SK-N-SH (cell line): ENCODE measurements at regions not wholly inside any gene's neighbourhood (a gene's known extent, or its start where the extent isn't known, plus 50 kb on each side); places are given as distances from the start of the nearest gene placed in this dataset.

Experiments
- CTCF ChIA-PET: fragments of 300-600, 350-600 bp; formaldehyde crosslinking; extraction: SDS; loops from one replicate; lab custom pipeline; 2021; lab: Yijun Ruan, JAX
- POLR2A ChIA-PET: fragments of 350-600 bp; sonication (Branson Sonifier 250); formaldehyde crosslinking; extraction: SDS; loops from one replicate; lab custom pipeline; 2020; ENCODE audit warnings: antibody characterized with exemption, inconsistent platforms; lab: Yijun Ruan, JAX
- DNase-seq: peaks from one replicate; pipeline ENCODE4 v3.0.0; 2012
- H2AFZ ChIP-seq: fragments of 200-600 bp; sonication (generic); 2 replicates; pipeline ENCODE4 v1.8.1; 2016; ENCODE audit warnings: antibody characterized with exemption, mild to moderate bottlenecking, low read depth
- H3F3A ChIP-seq: fragments of 200-600 bp; sonication (generic); replicated peaks from 2 replicates; pipeline ENCODE3; 2016; ENCODE audit warnings: antibody characterized with exemption, mild to moderate bottlenecking; ENCODE audit not compliant: insufficient read depth
- H3K27ac ChIP-seq, 2 experiments: fragments of 200-500 bp in 1 of 2; fragments of 200-600 bp in 1 of 2; sonication (Bioruptor generic) in 1 of 2; sonication (generic), shearing (Covaris generic) in 1 of 2; 2 replicates each; pipeline versions ENCODE4 v1.5.1 to v1.6.1; 2014 to 2016; ENCODE audit warnings: low read depth in 2 of 2, inconsistent platforms in 1 of 2, low read length in 1 of 2, mild to moderate bottlenecking in 1 of 2, mixed read lengths in 1 of 2
- H3K27me3 ChIP-seq: fragments of 200-600 bp; sonication (generic), shearing (Covaris generic); 2 replicates; pipeline ENCODE4 v1.6.1; 2016; ENCODE audit warnings: mixed run types; ENCODE audit not compliant: insufficient read depth
- H3K36me3 ChIP-seq, 2 experiments: fragments of 200-500 bp in 1 of 2; fragments of 200-600 bp in 1 of 2; sonication (Bioruptor generic) in 1 of 2; sonication (generic) in 1 of 2; replicated peaks in 1 of 2; 2 replicates each; pipeline versions ENCODE3 to v1.5.1; 2014 to 2016; ENCODE audit warnings: low read length in 1 of 2, mild to moderate bottlenecking in 1 of 2; ENCODE audit not compliant: insufficient read depth in 2 of 2, control insufficient read depth in 1 of 2
- H3K4me1 ChIP-seq, 2 experiments: fragments of 200-500 bp in 1 of 2; fragments of 200-600 bp in 1 of 2; sonication (Bioruptor generic) in 1 of 2; sonication (generic), shearing (Covaris generic) in 1 of 2; 2 replicates each; pipeline versions ENCODE4 v1.5.1 to v1.6.1; 2014 to 2016; ENCODE audit warnings: low read depth in 1 of 2, low read length in 1 of 2, mixed run types in 1 of 2; ENCODE audit not compliant: insufficient read depth in 2 of 2, control insufficient read depth in 1 of 2
- H3K4me2 ChIP-seq: fragments of 200-600 bp; sonication (generic), shearing (Covaris generic); 2 replicates; pipeline ENCODE4 v1.6.1; 2017; ENCODE audit warnings: mixed run types
- H3K4me3 ChIP-seq, 2 experiments: fragments of 200-500 bp in 1 of 2; fragments of 200-600 bp in 1 of 2; sonication (Bioruptor generic) in 1 of 2; sonication (generic), shearing (Covaris generic) in 1 of 2; 2 replicates each; pipeline versions ENCODE4 v1.5.1 to v1.8.1; 2014 to 2016; ENCODE audit warnings: low read depth in 2 of 2, inconsistent platforms in 1 of 2, low read length in 1 of 2, mild to moderate bottlenecking in 1 of 2, mixed read lengths in 1 of 2, moderate library complexity in 1 of 2
- H3K79me2 ChIP-seq: fragments of 200-600 bp; sonication (generic); 2 replicates; pipeline ENCODE4 v1.8.1; 2017; ENCODE audit warnings: mild to moderate bottlenecking; ENCODE audit not compliant: insufficient read depth
- H3K9ac ChIP-seq: fragments of 200-600 bp; sonication (generic); 2 replicates; pipeline ENCODE4 v1.6.1; 2017; ENCODE audit warnings: mixed run types
- H3K9me2 ChIP-seq: fragments of 200-600 bp; sonication (generic); 2 replicates; pipeline ENCODE4 v1.6.1; 2017; ENCODE audit warnings: mixed run types
- H3K9me3 ChIP-seq: fragments of 200-600 bp; sonication (generic); 2 replicates; pipeline ENCODE4 v1.6.1; 2017; ENCODE audit warnings: mixed run types, mild to moderate bottlenecking, moderate library complexity
- H4K20me1 ChIP-seq: fragments of 200-600 bp; sonication (generic); 2 replicates; pipeline ENCODE4 v1.6.1; 2017; ENCODE audit warnings: mild to moderate bottlenecking, mixed run types; ENCODE audit not compliant: insufficient read depth
- ELF1 ChIP-seq: IDR thresholded peaks from 2 replicates; pipeline ENCODE4 v1.4.0; 2012
- EP300 ChIP-seq, 2 experiments: IDR thresholded peaks; 2 replicates each; pipeline versions ENCODE4 v1.4.0 to v1.6.1; 2012; ENCODE audit warnings: borderline replicate concordance in 1 of 2, low read depth in 1 of 2, low read length in 1 of 2
- EZH2phosphoT487 ChIP-seq: fragments of 200-600 bp; sonication (generic); IDR thresholded peaks from 2 replicates; pipeline ENCODE4 v1.6.1; 2017; ENCODE audit warnings: low read depth, mixed run types, mild to moderate bottlenecking, antibody characterized with exemption, moderate library complexity, borderline replicate concordance
- FOSL2 ChIP-seq: IDR thresholded peaks from 2 replicates; pipeline ENCODE4 v1.4.0; 2012; ENCODE audit warnings: low read depth, mild to moderate bottlenecking, moderate library complexity, borderline replicate concordance
- GABPA ChIP-seq: IDR thresholded peaks from 2 replicates; pipeline ENCODE4 v1.4.0; 2012; ENCODE audit warnings: low read depth, mild to moderate bottlenecking
- MEF2A ChIP-seq: IDR thresholded peaks from 2 replicates; pipeline ENCODE4 v1.4.0; 2012; ENCODE audit warnings: low read depth, borderline replicate concordance
- NRF1 ChIP-seq: IDR thresholded peaks from 2 replicates; pipeline ENCODE4 v1.6.1; 2012; ENCODE audit warnings: low read depth, mild to moderate bottlenecking, low read length
- POLR2AphosphoS5 ChIP-seq: IDR thresholded peaks from 2 replicates; pipeline ENCODE4 v1.6.1; 2012; ENCODE audit warnings: low read depth, low read length
- RAD21 ChIP-seq: IDR thresholded peaks from 2 replicates; pipeline ENCODE4 v1.6.1; 2012; ENCODE audit warnings: mild to moderate bottlenecking, low read length
- RCOR1 ChIP-seq: fragments of 150-350 bp; IDR thresholded peaks from 2 replicates; pipeline ENCODE4 v1.6.1; 2017; ENCODE audit warnings: antibody characterized with exemption, low read length
- SIN3A ChIP-seq: IDR thresholded peaks from 2 replicates; pipeline ENCODE4 v1.6.1; 2012; ENCODE audit warnings: low read depth, mild to moderate bottlenecking, low read length, moderate library complexity, borderline replicate concordance
- SMC3 ChIP-seq: IDR thresholded peaks from 2 replicates; pipeline ENCODE4 v1.6.1; 2012; ENCODE audit warnings: low read depth, low read length, improper control_type of control experiment
- TEAD4 ChIP-seq: IDR thresholded peaks from 2 replicates; pipeline ENCODE4 v1.4.0; 2012; ENCODE audit warnings: mild to moderate bottlenecking, borderline replicate concordance; ENCODE audit not compliant: insufficient read depth
- YY1 ChIP-seq: IDR thresholded peaks from 2 replicates; pipeline ENCODE4 v1.4.0; 2012; ENCODE audit warnings: low read depth, mild to moderate bottlenecking
- WGBS: methylation state at CpG from one replicate; pipeline ENCODE4 v1.1.6; 2017; ENCODE audit warnings: low lambda C conversion rate; 5-methylcytosine and 5-hydroxymethylcytosine counted together
- TF ChIP-seq, protein P1 (sequence below): fragments of 200-600 bp; sonication (generic); IDR thresholded peaks from 2 replicates; pipeline ENCODE4 v1.6.1; 2017; ENCODE audit warnings: antibody characterized with exemption, mild to moderate bottlenecking, moderate library complexity
- TF ChIP-seq, protein P2 (sequence below): IDR thresholded peaks from 2 replicates; pipeline ENCODE4; 2012
- TF ChIP-seq, protein P3 (sequence below): IDR thresholded peaks from 2 replicates; pipeline ENCODE4 v1.6.1; 2012; ENCODE audit warnings: mild to moderate bottlenecking, low read depth, low read length, moderate library complexity
- TF ChIP-seq, protein P4 (sequence below): IDR thresholded peaks from 2 replicates; pipeline ENCODE4 v1.4.0; 2012; ENCODE audit warnings: low read depth, borderline replicate concordance
- TF ChIP-seq, protein P5 (sequence below): IDR thresholded peaks from 2 replicates; pipeline ENCODE4 v1.4.0; 2012; ENCODE audit warnings: low read depth
- TF ChIP-seq, protein P6 (sequence below): IDR thresholded peaks from 2 replicates; pipeline ENCODE4 v1.4.0; 2012; ENCODE audit warnings: low read depth, borderline replicate concordance

DNA sequence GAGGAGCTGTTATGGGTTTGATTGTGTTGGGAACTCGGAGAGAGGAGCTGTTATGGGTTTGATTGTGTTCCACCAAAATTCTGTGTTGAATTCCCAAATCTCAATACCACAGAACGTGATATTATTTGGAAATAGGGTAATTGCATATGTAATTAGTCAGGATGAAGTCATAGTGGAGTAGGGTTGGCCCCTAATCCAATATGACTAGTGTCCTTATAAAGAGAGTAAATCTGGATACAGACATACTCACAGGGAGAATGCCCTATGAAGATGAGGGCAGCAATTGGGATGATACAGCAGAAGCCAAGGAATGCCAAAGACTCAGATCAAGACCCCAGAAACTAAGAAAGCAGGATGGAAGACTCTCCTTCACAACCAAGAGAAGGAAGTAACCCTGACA, 1023.2 kb upstream of the ZEB2 start (continued):
- TF ChIP-seq, protein P1, sequence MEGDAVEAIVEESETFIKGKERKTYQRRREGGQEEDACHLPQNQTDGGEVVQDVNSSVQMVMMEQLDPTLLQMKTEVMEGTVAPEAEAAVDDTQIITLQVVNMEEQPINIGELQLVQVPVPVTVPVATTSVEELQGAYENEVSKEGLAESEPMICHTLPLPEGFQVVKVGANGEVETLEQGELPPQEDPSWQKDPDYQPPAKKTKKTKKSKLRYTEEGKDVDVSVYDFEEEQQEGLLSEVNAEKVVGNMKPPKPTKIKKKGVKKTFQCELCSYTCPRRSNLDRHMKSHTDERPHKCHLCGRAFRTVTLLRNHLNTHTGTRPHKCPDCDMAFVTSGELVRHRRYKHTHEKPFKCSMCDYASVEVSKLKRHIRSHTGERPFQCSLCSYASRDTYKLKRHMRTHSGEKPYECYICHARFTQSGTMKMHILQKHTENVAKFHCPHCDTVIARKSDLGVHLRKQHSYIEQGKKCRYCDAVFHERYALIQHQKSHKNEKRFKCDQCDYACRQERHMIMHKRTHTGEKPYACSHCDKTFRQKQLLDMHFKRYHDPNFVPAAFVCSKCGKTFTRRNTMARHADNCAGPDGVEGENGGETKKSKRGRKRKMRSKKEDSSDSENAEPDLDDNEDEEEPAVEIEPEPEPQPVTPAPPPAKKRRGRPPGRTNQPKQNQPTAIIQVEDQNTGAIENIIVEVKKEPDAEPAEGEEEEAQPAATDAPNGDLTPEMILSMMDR, result no peak
- TF ChIP-seq GABPA, result no peak
- TF ChIP-seq MEF2A, result no peak
- no peak for TF ChIP-seq SIN3A
- TF ChIP-seq EZH2phosphoT487, result no peak

DNA sequence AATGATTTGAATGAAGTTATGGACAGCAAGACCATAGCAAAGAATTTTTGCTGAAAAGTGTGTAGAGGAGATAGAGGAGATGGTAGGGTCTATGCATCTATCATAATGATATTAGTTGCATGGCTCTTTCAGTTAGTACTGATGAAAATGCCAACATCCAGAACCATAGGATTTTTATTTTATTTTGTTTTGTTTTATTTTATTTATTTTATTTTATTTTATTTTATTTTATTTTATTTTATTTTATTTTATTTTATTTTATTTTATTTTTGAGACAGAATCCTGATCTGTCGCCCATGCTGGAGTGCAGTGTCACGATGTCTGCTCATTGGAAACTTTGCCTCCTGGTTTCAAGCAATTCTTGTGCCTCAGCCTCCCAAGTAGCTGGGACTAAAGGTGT, 1021.1 kb upstream of the ZEB2 start:
- Histone ChIP-seq H3K4me1 (no peaks in the 10 kb centered on the region), H3K27me3 (no peaks in the 10 kb centered on the region), H2AFZ (no peak overlapping the region), H3K9me2 (no peaks in the 10 kb centered on the region), H3K36me3 (no peaks in the 10 kb centered on the region), H3K9me3 (no peaks in the 10 kb centered on the region), H3K27ac (no peak overlapping the region), H3K4me3 (no peak overlapping the region), H3K9ac (no peak overlapping the region), H4K20me1 (no peaks in the 10 kb centered on the region), H3K79me2 (no peaks in the 10 kb centered on the region), H3K4me2 (no peak overlapping the region), H3F3A (no peaks in the 10 kb centered on the region)
- POLR2A ChIA-PET, result no interaction called here
- DNase-seq, result no peak
- CTCF ChIA-PET, result no interaction called here
- 95% methylated on average over 2 of the region's 2 CpGs for WGBS
- TF ChIP-seq NRF1 (no peak), EP300 (IDR thresholded peaks at IDR 0.05; ENCODE audit: borderline replicate concordance in 1 of 2, low read depth in 1 of 2, low read length in 1 of 2) (no peak), TEAD4 (no peak), ELF1 (no peak), POLR2AphosphoS5 (no peak), SMC3 (no peak), MEF2A (no peak), YY1 (no peak), GABPA (no peak), RCOR1 (no peak), RAD21 (no peak), FOSL2 (no peak)
- TF ChIP-seq, protein P1, result no peak
- TF ChIP-seq, protein P2, sequence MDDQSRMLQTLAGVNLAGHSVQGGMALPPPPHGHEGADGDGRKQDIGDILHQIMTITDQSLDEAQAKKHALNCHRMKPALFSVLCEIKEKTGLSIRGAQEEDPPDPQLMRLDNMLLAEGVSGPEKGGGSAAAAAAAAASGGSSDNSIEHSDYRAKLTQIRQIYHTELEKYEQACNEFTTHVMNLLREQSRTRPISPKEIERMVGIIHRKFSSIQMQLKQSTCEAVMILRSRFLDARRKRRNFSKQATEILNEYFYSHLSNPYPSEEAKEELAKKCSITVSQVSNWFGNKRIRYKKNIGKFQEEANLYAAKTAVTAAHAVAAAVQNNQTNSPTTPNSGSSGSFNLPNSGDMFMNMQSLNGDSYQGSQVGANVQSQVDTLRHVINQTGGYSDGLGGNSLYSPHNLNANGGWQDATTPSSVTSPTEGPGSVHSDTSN, result no peak
- TF ChIP-seq, protein P3, sequence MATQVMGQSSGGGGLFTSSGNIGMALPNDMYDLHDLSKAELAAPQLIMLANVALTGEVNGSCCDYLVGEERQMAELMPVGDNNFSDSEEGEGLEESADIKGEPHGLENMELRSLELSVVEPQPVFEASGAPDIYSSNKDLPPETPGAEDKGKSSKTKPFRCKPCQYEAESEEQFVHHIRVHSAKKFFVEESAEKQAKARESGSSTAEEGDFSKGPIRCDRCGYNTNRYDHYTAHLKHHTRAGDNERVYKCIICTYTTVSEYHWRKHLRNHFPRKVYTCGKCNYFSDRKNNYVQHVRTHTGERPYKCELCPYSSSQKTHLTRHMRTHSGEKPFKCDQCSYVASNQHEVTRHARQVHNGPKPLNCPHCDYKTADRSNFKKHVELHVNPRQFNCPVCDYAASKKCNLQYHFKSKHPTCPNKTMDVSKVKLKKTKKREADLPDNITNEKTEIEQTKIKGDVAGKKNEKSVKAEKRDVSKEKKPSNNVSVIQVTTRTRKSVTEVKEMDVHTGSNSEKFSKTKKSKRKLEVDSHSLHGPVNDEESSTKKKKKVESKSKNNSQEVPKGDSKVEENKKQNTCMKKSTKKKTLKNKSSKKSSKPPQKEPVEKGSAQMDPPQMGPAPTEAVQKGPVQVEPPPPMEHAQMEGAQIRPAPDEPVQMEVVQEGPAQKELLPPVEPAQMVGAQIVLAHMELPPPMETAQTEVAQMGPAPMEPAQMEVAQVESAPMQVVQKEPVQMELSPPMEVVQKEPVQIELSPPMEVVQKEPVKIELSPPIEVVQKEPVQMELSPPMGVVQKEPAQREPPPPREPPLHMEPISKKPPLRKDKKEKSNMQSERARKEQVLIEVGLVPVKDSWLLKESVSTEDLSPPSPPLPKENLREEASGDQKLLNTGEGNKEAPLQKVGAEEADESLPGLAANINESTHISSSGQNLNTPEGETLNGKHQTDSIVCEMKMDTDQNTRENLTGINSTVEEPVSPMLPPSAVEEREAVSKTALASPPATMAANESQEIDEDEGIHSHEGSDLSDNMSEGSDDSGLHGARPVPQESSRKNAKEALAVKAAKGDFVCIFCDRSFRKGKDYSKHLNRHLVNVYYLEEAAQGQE, result no peak
- TF ChIP-seq, protein P4, sequence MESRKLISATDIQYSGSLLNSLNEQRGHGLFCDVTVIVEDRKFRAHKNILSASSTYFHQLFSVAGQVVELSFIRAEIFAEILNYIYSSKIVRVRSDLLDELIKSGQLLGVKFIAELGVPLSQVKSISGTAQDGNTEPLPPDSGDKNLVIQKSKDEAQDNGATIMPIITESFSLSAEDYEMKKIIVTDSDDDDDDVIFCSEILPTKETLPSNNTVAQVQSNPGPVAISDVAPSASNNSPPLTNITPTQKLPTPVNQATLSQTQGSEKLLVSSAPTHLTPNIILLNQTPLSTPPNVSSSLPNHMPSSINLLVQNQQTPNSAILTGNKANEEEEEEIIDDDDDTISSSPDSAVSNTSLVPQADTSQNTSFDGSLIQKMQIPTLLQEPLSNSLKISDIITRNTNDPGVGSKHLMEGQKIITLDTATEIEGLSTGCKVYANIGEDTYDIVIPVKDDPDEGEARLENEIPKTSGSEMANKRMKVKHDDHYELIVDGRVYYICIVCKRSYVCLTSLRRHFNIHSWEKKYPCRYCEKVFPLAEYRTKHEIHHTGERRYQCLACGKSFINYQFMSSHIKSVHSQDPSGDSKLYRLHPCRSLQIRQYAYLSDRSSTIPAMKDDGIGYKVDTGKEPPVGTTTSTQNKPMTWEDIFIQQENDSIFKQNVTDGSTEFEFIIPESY, result no peak
- TF ChIP-seq, protein P5, sequence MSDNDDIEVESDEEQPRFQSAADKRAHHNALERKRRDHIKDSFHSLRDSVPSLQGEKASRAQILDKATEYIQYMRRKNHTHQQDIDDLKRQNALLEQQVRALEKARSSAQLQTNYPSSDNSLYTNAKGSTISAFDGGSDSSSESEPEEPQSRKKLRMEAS, result no peak
- TF ChIP-seq, protein P6, sequence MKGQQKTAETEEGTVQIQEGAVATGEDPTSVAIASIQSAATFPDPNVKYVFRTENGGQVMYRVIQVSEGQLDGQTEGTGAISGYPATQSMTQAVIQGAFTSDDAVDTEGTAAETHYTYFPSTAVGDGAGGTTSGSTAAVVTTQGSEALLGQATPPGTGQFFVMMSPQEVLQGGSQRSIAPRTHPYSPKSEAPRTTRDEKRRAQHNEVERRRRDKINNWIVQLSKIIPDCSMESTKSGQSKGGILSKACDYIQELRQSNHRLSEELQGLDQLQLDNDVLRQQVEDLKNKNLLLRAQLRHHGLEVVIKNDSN, result no peak
